K562 (cell line): ENCODE measurements at regions not wholly inside any gene's neighbourhood (a gene's known extent, or its start where the extent isn't known, plus 50 kb on each side); places are given as distances from the start of the nearest gene placed in this dataset.

ENCODE experiments used
- ATAC-seq: fragments of 200-7000 bp; cut with Tn5 transposase; 3 replicates; pipeline ENCODE4 v1.9.1; 2020; ENCODE audit warnings: moderate library complexity
- BruUV-seq: library from RNA; stranded (reverse); fragments of 400-500 nt; replicated peaks from 2 replicates; lab custom pipeline; 2021; lab: Mats Ljungman, UMichigan
- CTCF ChIA-PET: fragments of 300-600 bp; formaldehyde crosslinking; extraction: SDS; loops from one replicate; lab custom pipeline; 2021; ENCODE audit warnings: low intra/inter-chr PET ratio; lab: Yijun Ruan, JAX
- POLR2A ChIA-PET: fragments of 300-600, 350-650 bp; sonication (Branson Sonifier 250); formaldehyde crosslinking; extraction: SDS; loops from one replicate; lab custom pipeline; 2021; ENCODE audit warnings: antibody characterized with exemption, inconsistent platforms; lab: Yijun Ruan, JAX
- DNase-seq, 4 experiments: peaks; one replicate each; pipeline versions ENCODE4 v3.0.0 to v3.0.0-alpha.2; 2011 to 2018; ENCODE audit warnings: low spot score in 3 of 4, mixed read lengths in 3 of 4; ENCODE audit errors: extremely low read depth in 1 of 4
- FAIRE-seq: peaks from 2 replicates; lab custom pipeline; 2011; peaks lifted over from hg19 to GRCh38; lab: Jason Lieb, UNC
- H2AFZ ChIP-seq: 2 replicates; pipeline ENCODE4 v1.6.0; 2011; ENCODE audit warnings: low read depth, low read length, control low read depth, inconsistent platforms
- H3K27ac ChIP-seq: fragments of 200-600 bp; 3 replicates; pipeline ENCODE4 v1.8.0; 2011; ENCODE audit warnings: low read depth, mild to moderate bottlenecking, control low read depth, inconsistent platforms, low read length, moderate library complexity, mixed read lengths; ENCODE audit errors: extremely low read depth
- H3K27me3 ChIP-seq, 2 experiments: fragments of 300-600 bp in 1 of 2; 2 replicates in 1 of 2; 3 replicates in 1 of 2; pipeline versions ENCODE4 v1.6.0 to v1.8.0; 2011; ENCODE audit warnings: inconsistent platforms in 2 of 2, low read length in 2 of 2, mild to moderate bottlenecking in 1 of 2, mixed read lengths in 1 of 2, moderate library complexity in 1 of 2; ENCODE audit not compliant: control insufficient read depth in 2 of 2, insufficient read depth in 2 of 2
- H3K36me3 ChIP-seq: fragments of 300-600 bp; 3 replicates; pipeline ENCODE4 v1.8.0; 2011; ENCODE audit warnings: mild to moderate bottlenecking, low read length, inconsistent platforms; ENCODE audit not compliant: control insufficient read depth, insufficient read depth
- H3K4me1 ChIP-seq, 2 experiments: fragments of 200-600 bp in 1 of 2; replicated peaks in 1 of 2; 2 replicates in 1 of 2; 3 replicates in 1 of 2; pipeline versions ENCODE4 v1.5.1 to v1.8.0; 2011; ENCODE audit warnings: inconsistent platforms in 2 of 2, low read length in 2 of 2, mild to moderate bottlenecking in 1 of 2, mixed read lengths in 1 of 2, moderate library complexity in 1 of 2; ENCODE audit not compliant: control insufficient read depth in 2 of 2, insufficient read depth in 2 of 2
- H3K4me2 ChIP-seq: 2 replicates; pipeline ENCODE4 v1.6.1; 2011; ENCODE audit warnings: low read length, control low read depth, inconsistent platforms, mixed read lengths; ENCODE audit not compliant: insufficient read depth
- H3K4me3 ChIP-seq: fragments of 200-600 bp; sonication (generic), shearing (Covaris generic); 2 replicates; pipeline ENCODE4 v1.5.1; 2016; ENCODE audit warnings: control low read depth, inconsistent platforms
- H3K79me2 ChIP-seq: fragments of 200-600 bp; 3 replicates; pipeline ENCODE4 v1.8.0; 2011; ENCODE audit warnings: low read length, inconsistent platforms; ENCODE audit not compliant: control insufficient read depth, insufficient read depth
- H3K9ac ChIP-seq, 2 experiments: 2 replicates each; pipeline versions ENCODE4 v1.6.0 to v1.6.1; 2011; ENCODE audit warnings: low read depth in 2 of 2, low read length in 2 of 2, control low read depth in 1 of 2, inconsistent platforms in 1 of 2, mild to moderate bottlenecking in 1 of 2, mixed read lengths in 1 of 2; ENCODE audit not compliant: insufficient read depth in 1 of 2
- H3K9me1 ChIP-seq: one replicate; pipeline ENCODE4 v1.6.0; 2011; ENCODE audit warnings: inconsistent platforms, mild to moderate bottlenecking, low read length, moderate library complexity; ENCODE audit not compliant: control insufficient read depth, insufficient read depth
- H3K9me3 ChIP-seq: replicated peaks from 2 replicates; pipeline ENCODE4 v1.5.1; 2011; ENCODE audit warnings: low read depth, low read length, inconsistent platforms; ENCODE audit not compliant: control insufficient read depth, insufficient read depth
- H4K20me1 ChIP-seq: replicated peaks from 2 replicates; pipeline ENCODE4 v1.6.1; 2011; ENCODE audit warnings: low read length, inconsistent platforms, mixed read lengths; ENCODE audit not compliant: control insufficient read depth, insufficient read depth
- CHD4 ChIP-seq: fragments of 200-600 bp; sonication (generic); IDR thresholded peaks from 3 replicates; pipeline ENCODE4 v1.6.1; 2012; ENCODE audit warnings: low read depth, mild to moderate bottlenecking, mixed read lengths, low read length, inconsistent platforms; ENCODE audit not compliant: insufficient read depth, insufficient replicate concordance, poor library complexity, severe bottlenecking
- HDGF ChIP-seq: fragments of 450-650 bp; IDR thresholded peaks from 2 replicates; pipeline ENCODE4 v1.6.1; 2016
- HMBOX1 ChIP-seq: sonication (generic); IDR thresholded peaks from 2 replicates; pipeline ENCODE4 v1.6.1; 2016
- KLF13 ChIP-seq: fragments of 450-650 bp; IDR thresholded peaks from 2 replicates; pipeline ENCODE4 v1.6.1; 2016; ENCODE audit warnings: missing genetic modification characterization, low read depth, mild to moderate bottlenecking, missing compliant biosample characterization, moderate library complexity, borderline replicate concordance
- NCOA4 ChIP-seq: fragments of 450-650 bp; IDR thresholded peaks from 2 replicates; pipeline ENCODE4 v1.6.1; 2018; ENCODE audit warnings: mild to moderate bottlenecking; ENCODE audit not compliant: partially characterized antibody
- NFE2L1 ChIP-seq: fragments of 450-650 bp; IDR thresholded peaks from 2 replicates; pipeline ENCODE4 v1.6.1; 2016; ENCODE audit warnings: missing genetic modification characterization, low read depth, mild to moderate bottlenecking, missing compliant biosample characterization, moderate library complexity, borderline replicate concordance
- POLR3A ChIP-seq: IDR thresholded peaks from 2 replicates; pipeline ENCODE4 v1.6.1; 2011; ENCODE audit warnings: borderline replicate concordance, mild to moderate bottlenecking, moderate library complexity; ENCODE audit not compliant: insufficient read length, insufficient read depth; ENCODE audit errors: extremely low read depth
- SRSF7 ChIP-seq: fragments of 200-400 bp; formaldehyde crosslinking; optimal IDR thresholded peaks from 2 replicates; pipeline ENCODE3; 2017; ENCODE audit warnings: mild to moderate bottlenecking, low read depth, low read length
- TEAD1 ChIP-seq, 2 experiments: fragments of 450-650 bp in 1 of 2; sonication (generic) in 1 of 2; formaldehyde crosslinking; IDR thresholded peaks; 2 replicates each; pipeline versions ENCODE4 v1.4.0 to v1.8.0; 2020 to 2022; ENCODE audit warnings: mild to moderate bottlenecking in 2 of 2, missing genetic modification reagents in 1 of 2
- TEAD4 ChIP-seq, 2 experiments: sonication (generic) in 1 of 2; formaldehyde crosslinking in 1 of 2; IDR thresholded peaks; 2 replicates each; pipeline versions ENCODE4 v1.6.1 to v1.8.0; 2012 to 2022; ENCODE audit warnings: borderline replicate concordance in 1 of 2, inconsistent platforms in 1 of 2, low read length in 1 of 2, mild to moderate bottlenecking in 1 of 2, missing genetic modification reagents in 1 of 2
- ZNF124 ChIP-seq: sonication (generic); formaldehyde crosslinking; IDR thresholded peaks from 2 replicates; pipeline ENCODE4 v1.8.1; 2022; ENCODE audit warnings: missing genetic modification reagents
- ZNF561 ChIP-seq: fragments of 450-650 bp; formaldehyde crosslinking; conservative IDR thresholded peaks from 2 replicates; pipeline ENCODE4 v1.4.0; 2020; ENCODE audit warnings: mild to moderate bottlenecking, moderate library complexity
- ZNF57 ChIP-seq: fragments of 450-650 bp; formaldehyde crosslinking; IDR thresholded peaks from 2 replicates; pipeline ENCODE4 v1.4.0; 2020; ENCODE audit warnings: mild to moderate bottlenecking, moderate library complexity
- ZNF707 ChIP-seq: fragments of 250-450 bp; sonication (Bioruptor Pico); conservative IDR thresholded peaks from 2 replicates; pipeline ENCODE4 v1.8.0; 2022; ENCODE audit warnings: inconsistent platforms, mild to moderate bottlenecking, moderate library complexity
- ZZZ3 ChIP-seq: fragments of 450-650 bp; IDR thresholded peaks from 2 replicates; pipeline ENCODE4 v1.6.1; 2016; ENCODE audit warnings: antibody characterized with exemption, mild to moderate bottlenecking, moderate library complexity
- WGBS: fragments of 100-300 bp; shearing (Covaris generic); methylation state at CpG from one replicate; pipeline ENCODE4 v1.1.6; 2016; ENCODE audit warnings: low coverage, mixed read lengths; ENCODE audit not compliant: insufficient coverage; ENCODE audit errors: missing lambda C conversion rate; 5-methylcytosine and 5-hydroxymethylcytosine counted together
- in situ Hi-C: fragments of 300-500 bp; cut with MboI; formaldehyde crosslinking; loops from 4 replicates; pipeline ENCODE4 v1.15.0; 2018; ENCODE audit warnings: inconsistent platforms, mixed read lengths
- intact Hi-C: fragments of 100-400 bp; cut with micrococcal nuclease; formaldehyde crosslinking; loops from 2 replicates; pipeline ENCODE4 v1.14.2; 2022
- TF ChIP-seq, protein P1 (sequence below): fragments of 250-450 bp; sonication (Bioruptor Pico); IDR thresholded peaks from 2 replicates; pipeline ENCODE4 v1.9.0; 2021; ENCODE audit warnings: mild to moderate bottlenecking
- TF ChIP-seq, protein P2 (sequence below): fragments of 250-450 bp; sonication (Bioruptor Pico); IDR thresholded peaks from 2 replicates; pipeline ENCODE4 v1.4.0; 2020

DNA sequence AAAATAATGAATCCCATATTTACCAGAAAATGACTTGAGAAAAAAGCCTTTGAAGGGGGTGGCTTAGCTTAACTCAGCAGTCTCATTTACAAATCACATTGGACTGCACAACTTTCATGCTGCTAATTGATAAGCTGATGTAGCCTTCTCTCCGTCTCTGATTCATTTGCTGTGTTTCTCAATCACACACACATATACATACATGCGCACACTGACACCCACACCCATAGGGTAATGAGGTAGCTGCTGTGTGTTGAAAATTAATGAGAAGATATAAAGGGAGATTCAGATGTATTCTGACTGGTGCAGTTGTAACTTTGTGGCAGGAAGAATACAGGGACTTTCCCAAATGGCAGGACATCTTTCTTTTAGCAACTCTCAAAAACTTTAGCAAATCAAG is 141.9 kb upstream of the GCFC2 start:
- BruUV-seq: no TSS peak
- in situ Hi-C loops: no loop called here
- POLR2A ChIA-PET: no interaction called here
- TF ChIP-seq POLR3A (no peak), HMBOX1 (no peak), KLF13 (tag) (no peak), SRSF7 (no peak), NFE2L1 (tag) (no peak), NCOA4 (no peak), ZNF124 (CRISPR knock-in tag) (no peak), TEAD4 (IDR thresholded peaks at IDR 0.05; ENCODE audit: low read length) (no peak), TEAD4 (CRISPR knock-in tag; IDR thresholded peaks at IDR 0.05; ENCODE audit: borderline replicate concordance) (no peak), HDGF (no peak), ZNF561 (CRISPR knock-in tag) (no peak), TEAD1 (CRISPR knock-in tag; IDR thresholded peaks at IDR 0.05) (no peak), ZZZ3 (no peak), ZNF707 (no peak), CHD4 (no peak), ZNF57 (CRISPR knock-in tag) (no peak)
- TF ChIP-seq, protein P1, sequence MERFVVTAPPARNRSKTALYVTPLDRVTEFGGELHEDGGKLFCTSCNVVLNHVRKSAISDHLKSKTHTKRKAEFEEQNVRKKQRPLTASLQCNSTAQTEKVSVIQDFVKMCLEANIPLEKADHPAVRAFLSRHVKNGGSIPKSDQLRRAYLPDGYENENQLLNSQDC: no peak
- TF ChIP-seq, protein P2, sequence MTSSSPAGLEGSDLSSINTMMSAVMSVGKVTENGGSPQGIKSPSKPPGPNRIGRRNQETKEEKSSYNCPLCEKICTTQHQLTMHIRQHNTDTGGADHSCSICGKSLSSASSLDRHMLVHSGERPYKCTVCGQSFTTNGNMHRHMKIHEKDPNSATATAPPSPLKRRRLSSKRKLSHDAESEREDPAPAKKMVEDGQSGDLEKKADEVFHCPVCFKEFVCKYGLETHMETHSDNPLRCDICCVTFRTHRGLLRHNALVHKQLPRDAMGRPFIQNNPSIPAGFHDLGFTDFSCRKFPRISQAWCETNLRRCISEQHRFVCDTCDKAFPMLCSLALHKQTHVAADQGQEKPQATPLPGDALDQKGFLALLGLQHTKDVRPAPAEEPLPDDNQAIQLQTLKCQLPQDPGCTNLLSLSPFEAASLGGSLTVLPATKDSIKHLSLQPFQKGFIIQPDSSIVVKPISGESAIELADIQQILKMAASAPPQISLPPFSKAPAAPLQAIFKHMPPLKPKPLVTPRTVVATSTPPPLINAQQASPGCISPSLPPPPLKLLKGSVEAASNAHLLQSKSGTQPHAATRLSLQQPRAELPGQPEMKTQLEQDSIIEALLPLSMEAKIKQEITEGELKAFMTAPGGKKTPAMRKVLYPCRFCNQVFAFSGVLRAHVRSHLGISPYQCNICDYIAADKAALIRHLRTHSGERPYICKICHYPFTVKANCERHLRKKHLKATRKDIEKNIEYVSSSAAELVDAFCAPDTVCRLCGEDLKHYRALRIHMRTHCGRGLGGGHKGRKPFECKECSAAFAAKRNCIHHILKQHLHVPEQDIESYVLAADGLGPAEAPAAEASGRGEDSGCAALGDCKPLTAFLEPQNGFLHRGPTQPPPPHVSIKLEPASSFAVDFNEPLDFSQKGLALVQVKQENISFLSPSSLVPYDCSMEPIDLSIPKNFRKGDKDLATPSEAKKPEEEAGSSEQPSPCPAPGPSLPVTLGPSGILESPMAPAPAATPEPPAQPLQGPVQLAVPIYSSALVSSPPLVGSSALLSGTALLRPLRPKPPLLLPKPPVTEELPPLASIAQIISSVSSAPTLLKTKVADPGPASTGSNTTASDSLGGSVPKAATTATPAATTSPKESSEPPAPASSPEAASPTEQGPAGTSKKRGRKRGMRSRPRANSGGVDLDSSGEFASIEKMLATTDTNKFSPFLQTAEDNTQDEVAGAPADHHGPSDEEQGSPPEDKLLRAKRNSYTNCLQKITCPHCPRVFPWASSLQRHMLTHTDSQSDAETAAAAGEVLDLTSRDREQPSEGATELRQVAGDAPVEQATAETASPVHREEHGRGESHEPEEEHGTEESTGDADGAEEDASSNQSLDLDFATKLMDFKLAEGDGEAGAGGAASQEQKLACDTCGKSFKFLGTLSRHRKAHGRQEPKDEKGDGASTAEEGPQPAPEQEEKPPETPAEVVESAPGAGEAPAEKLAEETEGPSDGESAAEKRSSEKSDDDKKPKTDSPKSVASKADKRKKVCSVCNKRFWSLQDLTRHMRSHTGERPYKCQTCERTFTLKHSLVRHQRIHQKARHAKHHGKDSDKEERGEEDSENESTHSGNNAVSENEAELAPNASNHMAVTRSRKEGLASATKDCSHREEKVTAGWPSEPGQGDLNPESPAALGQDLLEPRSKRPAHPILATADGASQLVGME (CRISPR knock-in tag): no peak

More for the DNA sequence above, 141.9 kb upstream of the GCFC2 start:
- Histone ChIP-seq H4K20me1 (no peaks in the 10 kb centered on the region), H3K9ac (no peak overlapping the region), H3K27me3 (no peaks in the 10 kb centered on the region; a peak in 1 of 5 replicates), H3K79me2 (no peaks in the 10 kb centered on the region), H3K9me3 (no peaks in the 10 kb centered on the region), H3K9me1 (no peaks in the 10 kb centered on the region), H3K36me3 (no peaks in the 10 kb centered on the region), H3K4me3 (no peak overlapping the region), H3K4me1 (no peaks in the 10 kb centered on the region), H3K27ac (no peak overlapping the region), H3K4me2 (no peak overlapping the region), H2AFZ (no peak overlapping the region)
- CTCF ChIA-PET: no interaction called here
- intact Hi-C loops: no loop called here
- WGBS: 20% methylated on average over 2 of the region's 2 CpGs
- DNase-seq (no peak), FAIRE-seq (no peak), ATAC-seq (no peak)
